Activated CD8-positive, alpha-beta memory T cell treated with anti-CD3 and anti-CD28 coated beads, Interleukin-2, amount 10 ng/mL, durations not matched to agents 7 days and 5 days (primary cell): ENCODE measurements at regions not wholly inside any gene's neighbourhood (a gene's known extent, or its start where the extent isn't known, plus 50 kb on each side); places are given as distances from the start of the nearest gene placed in this dataset.
"Not testable (repeated sequence)": the region's sequence is repeated elsewhere in the genome, so short reads cannot be mapped to it uniquely, and the experiment has no call there.

Source experiments
- ATAC-seq: fragments of 150-1000 bp; cut with Tn5 transposase; one replicate; pipeline ENCODE4 v1.10.0; 2021; ENCODE audit warnings: moderate library complexity
- CTCF ChIA-PET: fragments of 350-600 bp; sonication (Branson Sonifier 250); formaldehyde crosslinking; loops from one replicate; lab custom pipeline; 2021; ENCODE audit warnings: antibody characterized with exemption; lab: Charles Lee
- DNase-seq: peaks from one replicate; pipeline ENCODE4 v3.0.0-alpha.2; 2020
- H3K27ac Mint-ChIP-seq: one replicate; pipeline ENCODE4 v1.8.0; 2021; ENCODE audit warnings: mild to moderate bottlenecking, mixed read lengths
- H3K27me3 Mint-ChIP-seq: one replicate; pipeline ENCODE4 v1.8.0; 2021; ENCODE audit warnings: mixed read lengths
- H3K36me3 Mint-ChIP-seq: one replicate; pipeline ENCODE4 v1.8.0; 2021; ENCODE audit warnings: mild to moderate bottlenecking, mixed read lengths
- H3K4me1 Mint-ChIP-seq: one replicate; pipeline ENCODE4 v1.8.0; 2021; ENCODE audit warnings: mixed read lengths
- H3K4me3 Mint-ChIP-seq: one replicate; pipeline ENCODE4 v1.8.0; 2021; ENCODE audit warnings: mild to moderate bottlenecking, moderate library complexity, mixed read lengths
- H3K9me3 Mint-ChIP-seq: one replicate; pipeline ENCODE4 v1.8.0; 2022; ENCODE audit warnings: low read depth, mixed read lengths

GRCh38 chr9:102223320-102224136, 485.1 kb upstream of the GRIN3A start:
- H3K27me3 Mint-ChIP-seq, H3K4me1 Mint-ChIP-seq, H3K4me3 Mint-ChIP-seq, ATAC-seq, H3K36me3 Mint-ChIP-seq, H3K27ac Mint-ChIP-seq, CTCF ChIA-PET, H3K9me3 Mint-ChIP-seq, DNase-seq: not testable (repeated sequence)

GRCh38 chr9:102209176-102209575, 470.7 kb upstream of the GRIN3A start:
- DNase-seq: no peak
- Mint-ChIP-seq H3K27ac (no peak overlapping the region), H3K4me1 (no peaks in the 10 kb centered on the region), H3K4me3 (no peak overlapping the region), H3K27me3 (no peaks in the 10 kb centered on the region), H3K9me3 (peaks cover 4% of the 10 kb centered on the region), H3K36me3 (no peaks in the 10 kb centered on the region)
- CTCF ChIA-PET: no interaction called here
- no peak for ATAC-seq

- Mint-ChIP-seq H3K27me3 (no peaks in the 10 kb centered on the region), H3K4me1 (no peaks in the 10 kb centered on the region), H3K36me3 (no peaks in the 10 kb centered on the region), H3K9me3 (peaks cover 6% of the 10 kb centered on the region), H3K4me3 (no peak overlapping the region), H3K27ac (no peak overlapping the region)
- CTCF ChIA-PET: no interaction called here
- DNase-seq (no peak), ATAC-seq (no peak)
These were observed 468.0 kb upstream of the GRIN3A start for GRCh38 chr9:102206432-102206831.

GRCh38 chr9:102205251-102205650, 466.8 kb upstream of the GRIN3A start:
- H3K9me3 Mint-ChIP-seq: peaks cover 6% of the 10 kb centered on the region
- CTCF ChIA-PET: no interaction called here
- no peaks in the 10 kb centered on the region for H3K36me3 Mint-ChIP-seq
- no peak overlapping the region for H3K27ac Mint-ChIP-seq
- DNase-seq: no peak
- ATAC-seq: no peak
- no peaks in the 10 kb centered on the region for H3K4me1 Mint-ChIP-seq
- H3K27me3 Mint-ChIP-seq: no peaks in the 10 kb centered on the region
- H3K4me3 Mint-ChIP-seq: no peak overlapping the region

- H3K4me3 Mint-ChIP-seq: no peak overlapping the region
These were observed 463.7 kb upstream of the GRIN3A start for GRCh38 chr9:102202126-102202525.

GRCh38 chr9:102185962-102186361, 447.5 kb upstream of the GRIN3A start:
- no peak overlapping the region for H3K4me3 Mint-ChIP-seq

More at GRCh38 chr9:102202126-102202525, 463.7 kb upstream of the GRIN3A start:
- DNase-seq (no peak), ATAC-seq (no peak)
- no peaks in the 10 kb centered on the region for H3K27me3 Mint-ChIP-seq
- CTCF ChIA-PET: no interaction called here
- no peaks in the 10 kb centered on the region for H3K36me3 Mint-ChIP-seq
- peaks cover 8% of the 10 kb centered on the region for H3K9me3 Mint-ChIP-seq
- no peaks in the 10 kb centered on the region for H3K4me1 Mint-ChIP-seq
- H3K27ac Mint-ChIP-seq: no peak overlapping the region

GRCh38 chr9:102185371-102185770, 446.9 kb upstream of the GRIN3A start:
- no peak for DNase-seq
- no peak for ATAC-seq
- H3K4me1 Mint-ChIP-seq: no peaks in the 10 kb centered on the region
- H3K36me3 Mint-ChIP-seq: peaks cover 1% of the 10 kb centered on the region
- CTCF ChIA-PET: no interaction called here
- no peaks in the 10 kb centered on the region for H3K27me3 Mint-ChIP-seq
- H3K9me3 Mint-ChIP-seq: peaks cover 16% of the 10 kb centered on the region
- H3K4me3 Mint-ChIP-seq: no peak overlapping the region
- H3K27ac Mint-ChIP-seq: no peak overlapping the region

More at GRCh38 chr9:102185962-102186361, 447.5 kb upstream of the GRIN3A start:
- ATAC-seq (no peak), DNase-seq (no peak)
- peaks cover 10% of the 10 kb centered on the region for H3K9me3 Mint-ChIP-seq
- H3K4me1 Mint-ChIP-seq: no peaks in the 10 kb centered on the region
- H3K27ac Mint-ChIP-seq: no peak overlapping the region
- CTCF ChIA-PET: no interaction called here
- peaks cover 1% of the 10 kb centered on the region for H3K36me3 Mint-ChIP-seq
- H3K27me3 Mint-ChIP-seq: no peaks in the 10 kb centered on the region

- Mint-ChIP-seq H3K4me1 (no peaks in the 10 kb centered on the region), H3K27me3 (no peaks in the 10 kb centered on the region), H3K27ac (no peak overlapping the region), H3K9me3 (peaks cover 24% of the 10 kb centered on the region), H3K4me3 (no peak overlapping the region), H3K36me3 (peaks cover 1% of the 10 kb centered on the region)
- DNase-seq (no peak), ATAC-seq (no peak)
- CTCF ChIA-PET: no interaction called here
These were observed 440.4 kb upstream of the GRIN3A start for GRCh38 chr9:102178811-102179210.

GRCh38 chr9:102174202-102174601, 435.8 kb upstream of the GRIN3A start:
- H3K4me3 Mint-ChIP-seq, DNase-seq, H3K4me1 Mint-ChIP-seq, ATAC-seq, H3K27ac Mint-ChIP-seq, CTCF ChIA-PET, H3K36me3 Mint-ChIP-seq, H3K27me3 Mint-ChIP-seq: not testable (repeated sequence)
- H3K9me3 Mint-ChIP-seq: peaks cover 15% of the 10 kb centered on the region

GRCh38 chr9:102164247-102164646, 425.8 kb upstream of the GRIN3A start:
- Mint-ChIP-seq H3K4me1 (no peaks in the 10 kb centered on the region), H3K27me3 (no peaks in the 10 kb centered on the region), H3K4me3 (no peak overlapping the region), H3K36me3 (no peaks in the 10 kb centered on the region), H3K9me3 (peaks cover 3% of the 10 kb centered on the region), H3K27ac (no peak overlapping the region)
- ATAC-seq (no peak), DNase-seq (no peak)
- CTCF ChIA-PET: no interaction called here

GRCh38 chr9:102153081-102153480, 414.6 kb upstream of the GRIN3A start:
- H3K4me1 Mint-ChIP-seq, H3K9me3 Mint-ChIP-seq, H3K36me3 Mint-ChIP-seq, CTCF ChIA-PET, H3K27ac Mint-ChIP-seq, ATAC-seq, H3K27me3 Mint-ChIP-seq, H3K4me3 Mint-ChIP-seq, DNase-seq: not testable (repeated sequence)

- CTCF ChIA-PET: no interaction called here
- Mint-ChIP-seq H3K4me1 (no peaks in the 10 kb centered on the region), H3K27me3 (no peaks in the 10 kb centered on the region), H3K9me3 (peaks cover 12% of the 10 kb centered on the region), H3K4me3 (no peak overlapping the region), H3K27ac (no peak overlapping the region), H3K36me3 (no peaks in the 10 kb centered on the region)
- no peak for ATAC-seq
- no peak for DNase-seq
These were observed 397.3 kb upstream of the GRIN3A start for GRCh38 chr9:102135768-102136167.

GRCh38 chr9:102124465-102124864, 386.0 kb upstream of the GRIN3A start:
- CTCF ChIA-PET: no interaction called here
- no peak for DNase-seq

GRCh38 chr9:102114557-102114956, 376.1 kb upstream of the GRIN3A start:
- CTCF ChIA-PET: no interaction called here
- Mint-ChIP-seq H3K4me3 (no peak overlapping the region), H3K4me1 (no peaks in the 10 kb centered on the region), H3K27ac (no peak overlapping the region), H3K9me3 (peaks cover 6% of the 10 kb centered on the region), H3K27me3 (no peaks in the 10 kb centered on the region), H3K36me3 (no peaks in the 10 kb centered on the region)
- ATAC-seq: no peak
- DNase-seq: no peak

More at GRCh38 chr9:102124465-102124864, 386.0 kb upstream of the GRIN3A start:
- H3K9me3 Mint-ChIP-seq: peaks cover 3% of the 10 kb centered on the region
- no peak overlapping the region for H3K27ac Mint-ChIP-seq
- ATAC-seq: no peak
- H3K27me3 Mint-ChIP-seq: no peaks in the 10 kb centered on the region
- no peaks in the 10 kb centered on the region for H3K36me3 Mint-ChIP-seq
- H3K4me3 Mint-ChIP-seq: no peak overlapping the region
- no peaks in the 10 kb centered on the region for H3K4me1 Mint-ChIP-seq
